Endothelial cell of umbilical vein (primary cell): ENCODE measurements at regions not wholly inside any gene's neighbourhood (a gene's known extent, or its start where the extent isn't known, plus 50 kb on each side); places are given as distances from the start of the nearest gene placed in this dataset.

Experiments
- BruUV-seq: library from RNA; stranded (reverse); fragments of 400-500 nt; replicated peaks from 2 replicates; lab custom pipeline; 2021; lab: Mats Ljungman, UMichigan
- CTCF ChIA-PET: fragments of 300-600, 350-600 bp; sonication (Branson Sonifier 250); formaldehyde crosslinking; loops from one replicate; lab custom pipeline; 2021; ENCODE audit warnings: antibody characterized with exemption, inconsistent platforms; lab: Charles Lee
- POLR2A ChIA-PET: fragments of 300-600, 350-600 bp; sonication (Branson Sonifier 250); formaldehyde crosslinking; loops from one replicate; lab custom pipeline; 2021; ENCODE audit warnings: antibody characterized with exemption, inconsistent platforms; lab: Charles Lee
- DNase-seq: peaks from one replicate; pipeline ENCODE4 v3.0.0-alpha.2; 2011; ENCODE audit warnings: low read depth, low spot score
- FAIRE-seq: peaks from 2 replicates; lab custom pipeline; 2011; peaks lifted over from hg19 to GRCh38; lab: Jason Lieb, UNC
- H2AFZ ChIP-seq: 2 replicates; pipeline ENCODE4 v1.6.0; 2012; ENCODE audit warnings: low read depth, low read length, control low read depth, inconsistent platforms
- H3K27ac ChIP-seq: 2 replicates; pipeline ENCODE4 v1.5.1; 2011; ENCODE audit warnings: low read depth, mild to moderate bottlenecking, control low read depth, low read length, moderate library complexity; ENCODE audit not compliant: insufficient read depth
- H3K27me3 ChIP-seq, 2 experiments: 2 replicates each; pipeline versions ENCODE4 v1.6.0 to v1.6.1; 2011; ENCODE audit warnings: low read length in 2 of 2, mixed read lengths in 1 of 2; ENCODE audit not compliant: control insufficient read depth in 2 of 2, insufficient read depth in 2 of 2
- H3K36me3 ChIP-seq, 2 experiments: 2 replicates in 1 of 2; 3 replicates in 1 of 2; pipeline ENCODE4 v1.5.1; 2011; ENCODE audit warnings: low read length in 2 of 2, mild to moderate bottlenecking in 1 of 2, moderate library complexity in 1 of 2; ENCODE audit not compliant: control insufficient read depth in 2 of 2, insufficient read depth in 2 of 2; ENCODE audit errors: extremely low read depth in 1 of 2
- H3K4me1 ChIP-seq: 3 replicates; pipeline ENCODE4 v1.5.1; 2011; ENCODE audit warnings: mild to moderate bottlenecking, low read length; ENCODE audit not compliant: control insufficient read depth, insufficient read depth; ENCODE audit errors: extremely low read depth
- H3K4me2 ChIP-seq: 2 replicates; pipeline ENCODE4 v1.6.1; 2011; ENCODE audit warnings: low read length, control low read depth, mixed read lengths; ENCODE audit not compliant: insufficient read depth
- H3K4me3 ChIP-seq, 3 experiments: fragments of 200-600 bp in 1 of 3; sonication (generic), shearing (Covaris generic) in 1 of 3; replicated peaks in 1 of 3; 2 replicates each; pipeline ENCODE4 v1.5.1; 2011 to 2016; ENCODE audit warnings: control low read depth in 3 of 3, low read length in 3 of 3, mild to moderate bottlenecking in 2 of 3, inconsistent platforms in 1 of 3, low read depth in 1 of 3, moderate library complexity in 1 of 3; ENCODE audit not compliant: insufficient read depth in 1 of 3
- H3K79me2 ChIP-seq: 2 replicates; pipeline ENCODE4 v1.6.0; 2012; ENCODE audit warnings: low read length, inconsistent platforms; ENCODE audit not compliant: control insufficient read depth, insufficient read depth
- H3K9ac ChIP-seq: replicated peaks from 2 replicates; pipeline ENCODE3; 2011; ENCODE audit warnings: low read length, control low read depth; ENCODE audit not compliant: insufficient read depth; ENCODE audit errors: extremely low read depth
- H3K9me1 ChIP-seq: replicated peaks from 3 replicates; pipeline ENCODE4 v1.6.0; 2011; ENCODE audit warnings: mild to moderate bottlenecking, low read length; ENCODE audit not compliant: control insufficient read depth, insufficient read depth; ENCODE audit errors: extremely low read depth
- H3K9me3 ChIP-seq: replicated peaks from 2 replicates; pipeline ENCODE4 v1.5.1; 2012; ENCODE audit warnings: low read length, inconsistent platforms; ENCODE audit not compliant: control insufficient read depth, insufficient read depth
- H4K20me1 ChIP-seq: replicated peaks from 2 replicates; pipeline ENCODE3; 2011; ENCODE audit warnings: mild to moderate bottlenecking, low read length; ENCODE audit not compliant: control insufficient read depth, insufficient read depth; ENCODE audit errors: extremely low read depth
- EZH2 ChIP-seq: IDR thresholded peaks from 2 replicates; pipeline ENCODE4 v1.6.1; 2012; ENCODE audit warnings: borderline replicate concordance, low read depth, mild to moderate bottlenecking, moderate library complexity, low read length, inconsistent platforms; ENCODE audit not compliant: severe bottlenecking
- FOS ChIP-seq: IDR thresholded peaks from 2 replicates; pipeline ENCODE4 v1.6.1; 2011; ENCODE audit warnings: mild to moderate bottlenecking, low read length, moderate library complexity, borderline replicate concordance; ENCODE audit not compliant: insufficient read depth
- GATA2 ChIP-seq: IDR thresholded peaks from 2 replicates; pipeline ENCODE4 v1.7.0; 2011; ENCODE audit warnings: low read depth, mild to moderate bottlenecking, moderate library complexity, mixed read lengths, low read length; ENCODE audit not compliant: insufficient read length, insufficient read depth
- JUN ChIP-seq: IDR thresholded peaks from 2 replicates; pipeline ENCODE4 v1.6.1; 2011; ENCODE audit warnings: borderline replicate concordance, low read depth; ENCODE audit not compliant: insufficient read length, insufficient read depth
- MYC ChIP-seq: IDR thresholded peaks from one replicate; pipeline ENCODE4 v1.6.1; 2011; ENCODE audit warnings: mild to moderate bottlenecking, low read depth, low read length
- POLR2A ChIP-seq: IDR thresholded peaks from 2 replicates; pipeline ENCODE4 v1.6.1; 2012; ENCODE audit warnings: low read depth, mild to moderate bottlenecking, control low read depth, low read length
- POLR2AphosphoS5 ChIP-seq: IDR thresholded peaks from 2 replicates; pipeline ENCODE4 v1.6.1; 2012; ENCODE audit warnings: low read depth, mild to moderate bottlenecking, control low read depth, low read length, moderate library complexity; ENCODE audit not compliant: insufficient read depth
- dilution Hi-C: fragments of 300-500 bp; cut with MboI; formaldehyde crosslinking; loops from one replicate; pipeline ENCODE4 v1.15.0; 2019; ENCODE audit warnings: low sequenced_read_pairs; ENCODE audit not compliant: extremely low pct_ligation_motif_present
- intact Hi-C: fragments of 100-400 bp; cut with micrococcal nuclease; formaldehyde crosslinking; loops from one replicate; pipeline ENCODE4 v1.10.0; 2022
- TF ChIP-seq, protein P1 (sequence below), 2 donors: IDR thresholded peaks; 1 replicate in 1 of 2; 2 replicates in 1 of 2; pipeline ENCODE4 v1.5.1; 2011; ENCODE audit warnings: low read length in 2 of 2, mild to moderate bottlenecking in 2 of 2, moderate library complexity in 2 of 2, control low read depth in 1 of 2, inconsistent platforms in 1 of 2, low read depth in 1 of 2; ENCODE audit not compliant: insufficient read depth in 1 of 2; ENCODE audit errors: extremely low read depth in 1 of 2
- TF ChIP-seq, protein P2 (sequence below): IDR thresholded peaks from 2 replicates; pipeline ENCODE4 v1.6.1; 2011; ENCODE audit not compliant: insufficient read depth, insufficient read length

DNA sequence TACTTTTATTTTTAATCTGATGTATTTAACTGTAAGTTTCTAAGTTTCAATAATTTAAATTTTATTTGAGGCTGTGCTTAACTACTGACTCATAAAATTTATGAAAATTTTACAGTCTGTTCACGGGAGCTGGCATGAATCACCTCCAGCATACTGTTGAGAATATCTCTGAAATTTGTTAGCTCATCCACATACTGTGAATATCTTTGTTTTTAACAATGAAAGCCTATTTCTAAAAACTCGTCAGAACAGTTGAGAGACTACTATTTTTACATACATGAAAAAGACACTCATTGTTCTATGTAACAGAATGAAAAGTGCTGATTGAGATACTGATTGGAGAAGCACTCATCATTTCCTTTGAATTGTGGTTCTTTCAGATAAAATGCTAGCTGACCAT lies 749.3 kb downstream of the TENT5A start:
- no peaks in the 10 kb centered on the region for H3K4me1 ChIP-seq
- dilution Hi-C loops (no loop called here), intact Hi-C loops (no loop called here)
- no peak overlapping the region for H3K27ac ChIP-seq
- FAIRE-seq = no peak
- H3K4me2 ChIP-seq = no peak overlapping the region
- BruUV-seq = no TSS peak
- H3K9me1 ChIP-seq = no peaks in the 10 kb centered on the region
- H3K27me3 ChIP-seq = no peaks in the 10 kb centered on the region
- H3K9ac ChIP-seq = no peak overlapping the region
- TF ChIP-seq POLR2AphosphoS5 (no peak), JUN (no peak), MYC (no peak), EZH2 (no peak), POLR2A (no peak)
- TF ChIP-seq, protein P1, sequence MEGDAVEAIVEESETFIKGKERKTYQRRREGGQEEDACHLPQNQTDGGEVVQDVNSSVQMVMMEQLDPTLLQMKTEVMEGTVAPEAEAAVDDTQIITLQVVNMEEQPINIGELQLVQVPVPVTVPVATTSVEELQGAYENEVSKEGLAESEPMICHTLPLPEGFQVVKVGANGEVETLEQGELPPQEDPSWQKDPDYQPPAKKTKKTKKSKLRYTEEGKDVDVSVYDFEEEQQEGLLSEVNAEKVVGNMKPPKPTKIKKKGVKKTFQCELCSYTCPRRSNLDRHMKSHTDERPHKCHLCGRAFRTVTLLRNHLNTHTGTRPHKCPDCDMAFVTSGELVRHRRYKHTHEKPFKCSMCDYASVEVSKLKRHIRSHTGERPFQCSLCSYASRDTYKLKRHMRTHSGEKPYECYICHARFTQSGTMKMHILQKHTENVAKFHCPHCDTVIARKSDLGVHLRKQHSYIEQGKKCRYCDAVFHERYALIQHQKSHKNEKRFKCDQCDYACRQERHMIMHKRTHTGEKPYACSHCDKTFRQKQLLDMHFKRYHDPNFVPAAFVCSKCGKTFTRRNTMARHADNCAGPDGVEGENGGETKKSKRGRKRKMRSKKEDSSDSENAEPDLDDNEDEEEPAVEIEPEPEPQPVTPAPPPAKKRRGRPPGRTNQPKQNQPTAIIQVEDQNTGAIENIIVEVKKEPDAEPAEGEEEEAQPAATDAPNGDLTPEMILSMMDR (IDR thresholded peaks at IDR 0.05; ENCODE audit: extremely low read depth in 1 of 2, insufficient read depth in 1 of 2, low read depth in 1 of 2, low read length in 2 of 2) = no peak
- no peak for DNase-seq
- no peaks in the 10 kb centered on the region for H3K9me3 ChIP-seq
- ChIA-PET POLR2A (no interaction called here), CTCF (interaction anchor here (0.6 kb wide), 1 partner anchor 15 kb away, joined by 3 read pairs; no protein-coding TSS in a partner anchor)
- H3K4me3 ChIP-seq = no peak overlapping the region
- H3K79me2 ChIP-seq = no peaks in the 10 kb centered on the region
- H2AFZ ChIP-seq = no peak overlapping the region
- H3K36me3 ChIP-seq = no peaks in the 10 kb centered on the region
- H4K20me1 ChIP-seq = no peaks in the 10 kb centered on the region

DNA sequence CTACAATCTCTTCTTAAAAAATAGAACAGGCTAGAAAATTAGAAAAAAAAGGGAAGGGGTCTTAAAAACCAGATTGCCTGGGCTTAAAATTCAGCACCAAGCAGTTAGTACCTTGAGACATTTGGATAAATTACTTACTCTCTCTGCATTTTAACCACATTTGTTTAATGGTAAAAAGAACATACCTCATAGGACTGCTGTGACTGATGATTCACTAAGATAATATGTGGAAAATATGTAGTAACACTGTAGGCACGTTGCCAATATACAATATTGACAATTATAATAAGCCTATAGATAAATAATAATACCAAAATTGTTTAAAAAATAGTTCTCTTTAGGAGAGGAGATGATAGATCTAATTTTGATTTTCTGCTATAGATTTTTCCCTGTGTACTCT lies 750.4 kb downstream of the TENT5A start:
- FAIRE-seq = no peak
- no peak overlapping the region for H3K27ac ChIP-seq
- H3K9me3 ChIP-seq = no peaks in the 10 kb centered on the region
- no peaks in the 10 kb centered on the region for H3K79me2 ChIP-seq
- H3K9me1 ChIP-seq = no peaks in the 10 kb centered on the region
- H2AFZ ChIP-seq = no peak overlapping the region
- dilution Hi-C loops (no loop called here), intact Hi-C loops (no loop called here)
- no peaks in the 10 kb centered on the region for H3K4me1 ChIP-seq
- ChIA-PET CTCF (no interaction called here), POLR2A (no interaction called here)
- no peaks in the 10 kb centered on the region for H3K27me3 ChIP-seq
- no peak overlapping the region for H3K9ac ChIP-seq
- no peaks in the 10 kb centered on the region for H3K36me3 ChIP-seq
- no peaks in the 10 kb centered on the region for H4K20me1 ChIP-seq
- no TSS peak for BruUV-seq
- no peak for DNase-seq
- H3K4me3 ChIP-seq = no peak overlapping the region
- H3K4me2 ChIP-seq = no peak overlapping the region
- TF ChIP-seq, protein P2, sequence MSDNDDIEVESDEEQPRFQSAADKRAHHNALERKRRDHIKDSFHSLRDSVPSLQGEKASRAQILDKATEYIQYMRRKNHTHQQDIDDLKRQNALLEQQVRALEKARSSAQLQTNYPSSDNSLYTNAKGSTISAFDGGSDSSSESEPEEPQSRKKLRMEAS = no peak
- TF ChIP-seq EZH2 = no peak
- TF ChIP-seq, protein P1 (IDR thresholded peaks at IDR 0.05; ENCODE audit: extremely low read depth in 1 of 2, insufficient read depth in 1 of 2, low read depth in 1 of 2, low read length in 2 of 2) = no peak
- TF ChIP-seq JUN = no peak
- no peak for TF ChIP-seq POLR2AphosphoS5
- no peak for TF ChIP-seq MYC
- TF ChIP-seq FOS = no peak
- no peak for TF ChIP-seq POLR2A
- no peak for TF ChIP-seq GATA2
